Panc1 (cell line): ENCODE measurements at regions not wholly inside any gene's neighbourhood (a gene's known extent, or its start where the extent isn't known, plus 50 kb on each side); places are given as distances from the start of the nearest gene placed in this dataset.

Experiments used
- ATAC-seq: fragments of 200-7000 bp; cut with Tn5 transposase; 2 replicates; pipeline ENCODE4 v1.9.1; 2020; ENCODE audit warnings: mild to moderate bottlenecking, moderate library complexity
- BruUV-seq: library from RNA; stranded (reverse); fragments of 400-500 nt; replicated peaks from 2 replicates; lab custom pipeline; 2021; lab: Mats Ljungman, UMichigan
- CTCF ChIA-PET: fragments of 300-600 bp; sonication (Branson Sonifier 250); formaldehyde crosslinking; loops from one replicate; lab custom pipeline; 2022; ENCODE audit warnings: antibody characterized with exemption; lab: Charles Lee
- POLR2A ChIA-PET: fragments of 300-600 bp; sonication (Branson Sonifier 250); formaldehyde crosslinking; loops from one replicate; lab custom pipeline; 2022; ENCODE audit warnings: antibody characterized with exemption; lab: Charles Lee
- DNase-seq: peaks from one replicate; pipeline ENCODE4 v3.0.0-alpha.2; 2010; ENCODE audit warnings: low read depth, low spot score
- H3K27ac ChIP-seq: 2 replicates; pipeline ENCODE4 v1.5.1; 2011; ENCODE audit warnings: mild to moderate bottlenecking, low read length, inconsistent platforms
- H3K27me3 ChIP-seq: fragments of 200-500 bp; sonication (Bioruptor generic); 2 replicates; pipeline ENCODE4 v1.6.0; 2014; ENCODE audit warnings: low read length, inconsistent platforms; ENCODE audit not compliant: control insufficient read depth, insufficient read depth
- H3K36me3 ChIP-seq: fragments of 200-500 bp; sonication (Bioruptor generic); 2 replicates; pipeline ENCODE4 v1.5.1; 2014; ENCODE audit warnings: inconsistent platforms, mild to moderate bottlenecking, low read length, moderate library complexity; ENCODE audit not compliant: control insufficient read depth, insufficient read depth
- H3K4me1 ChIP-seq: 2 replicates; pipeline ENCODE4 v1.5.1; 2011; ENCODE audit warnings: inconsistent platforms, mild to moderate bottlenecking, low read length, moderate library complexity; ENCODE audit not compliant: control insufficient read depth, insufficient read depth
- H3K4me3 ChIP-seq, 2 experiments: 2 replicates each; pipeline ENCODE4 v1.5.1; 2011 to 2012; ENCODE audit warnings: low read depth in 2 of 2, low read length in 2 of 2, mild to moderate bottlenecking in 2 of 2, inconsistent platforms in 1 of 2, moderate library complexity in 1 of 2
- H3K9me3 ChIP-seq: fragments of 200-500 bp; sonication (Bioruptor generic); 2 replicates; pipeline ENCODE4 v1.5.1; 2014; ENCODE audit warnings: low read depth, mild to moderate bottlenecking, inconsistent platforms, low read length, moderate library complexity; ENCODE audit not compliant: control insufficient read depth, insufficient read depth
- CTCF ChIP-seq: fragments of 450-650 bp; IDR thresholded peaks from 2 replicates; pipeline ENCODE4 v1.5.1; 2017; ENCODE audit warnings: mild to moderate bottlenecking
- POLR2AphosphoS5 ChIP-seq: IDR thresholded peaks from 2 replicates; pipeline ENCODE4 v1.6.1; 2012; ENCODE audit warnings: mild to moderate bottlenecking, low read depth, low read length, moderate library complexity
- REST ChIP-seq, 2 experiments: IDR thresholded peaks; 2 replicates each; pipeline ENCODE4 v1.6.1; 2011 to 2012; ENCODE audit warnings: low read depth in 2 of 2, control low read depth in 1 of 2, low read length in 1 of 2, mild to moderate bottlenecking in 1 of 2, moderate library complexity in 1 of 2; ENCODE audit not compliant: insufficient read depth in 1 of 2
- SIN3A ChIP-seq: IDR thresholded peaks from 2 replicates; pipeline ENCODE4 v1.6.1; 2012; ENCODE audit warnings: low read depth, mild to moderate bottlenecking, low read length, moderate library complexity, borderline replicate concordance; ENCODE audit not compliant: insufficient read depth
- TCF7L2 ChIP-seq: IDR thresholded peaks from 2 replicates; pipeline ENCODE4 v1.6.1; 2011; ENCODE audit warnings: mild to moderate bottlenecking, low read depth, low read length, inconsistent platforms
- in situ Hi-C: cut with HindIII; loops from 2 replicates; pipeline ENCODE4 v1.10.0; 2016; ENCODE audit warnings: low sequenced_read_pairs, low pct_unique_long_range_greater_than_20kb
- intact Hi-C: fragments of 100-400 bp; cut with micrococcal nuclease; formaldehyde crosslinking; loops from one replicate; pipeline ENCODE4 v1.10.0; 2022; ENCODE audit not compliant: unreplicated experiment

- ATAC-seq: no peak
- ChIA-PET CTCF (no interaction called here), POLR2A (no interaction called here)
- peaks cover 5% of the 10 kb centered on the region for H3K9me3 ChIP-seq
- no peak for TF ChIP-seq TCF7L2
- TF ChIP-seq SIN3A: no peak
- TF ChIP-seq REST (IDR thresholded peaks at IDR 0.05; ENCODE audit: insufficient read depth in 1 of 2, low read depth in 2 of 2, low read length in 1 of 2): no peak
- TF ChIP-seq CTCF: no peak
- no peak for TF ChIP-seq POLR2AphosphoS5
- no peak overlapping the region for H3K4me3 ChIP-seq
- H3K27ac ChIP-seq: no peak overlapping the region
- no TSS peak for BruUV-seq
- intact Hi-C loops (no loop called here), in situ Hi-C loops (no loop called here)
- DNase-seq: no peak
- no peaks in the 10 kb centered on the region for H3K4me1 ChIP-seq
- H3K36me3 ChIP-seq: no peaks in the 10 kb centered on the region
- H3K27me3 ChIP-seq: no peaks in the 10 kb centered on the region
These were observed 730.4 kb downstream of the C6orf118 start for GRCh38 chr6:164579035-164579434.

- BruUV-seq: no TSS peak
- no peaks in the 10 kb centered on the region for H3K4me1 ChIP-seq
- no peak for ATAC-seq
- intact Hi-C loops (no loop called here), in situ Hi-C loops (no loop called here)
- no peak overlapping the region for H3K4me3 ChIP-seq
- no peaks in the 10 kb centered on the region for H3K27me3 ChIP-seq
- ChIA-PET POLR2A (no interaction called here), CTCF (no interaction called here)
- H3K36me3 ChIP-seq: no peaks in the 10 kb centered on the region
- TF ChIP-seq POLR2AphosphoS5: no peak
- peaks cover 5% of the 10 kb centered on the region; the same call in 1 of the 2 replicates for H3K9me3 ChIP-seq
- DNase-seq: no peak
- H3K27ac ChIP-seq: no peak overlapping the region
These were observed 730.8 kb downstream of the C6orf118 start for GRCh38 chr6:164578616-164579015.

GRCh38 chr6:164570801-164571200, 738.6 kb downstream of the C6orf118 start:
- Histone ChIP-seq H3K27me3 (no peaks in the 10 kb centered on the region), H3K4me3 (no peak overlapping the region), H3K9me3 (peaks cover 5% of the 10 kb centered on the region; the same call in 1 of the 2 replicates), H3K4me1 (no peaks in the 10 kb centered on the region), H3K36me3 (no peaks in the 10 kb centered on the region), H3K27ac (no peak overlapping the region)
- TF ChIP-seq SIN3A (no peak), POLR2AphosphoS5 (no peak), TCF7L2 (no peak), REST (IDR thresholded peaks at IDR 0.05; ENCODE audit: insufficient read depth in 1 of 2, low read depth in 2 of 2, low read length in 1 of 2) (no peak), CTCF (no peak)
- DNase-seq: no peak
- in situ Hi-C loops: no loop called here
- ATAC-seq: no peak
- intact Hi-C loops: no loop called here
- BruUV-seq: no TSS peak
- ChIA-PET POLR2A (no interaction called here), CTCF (no interaction called here)
